Activated CD4-positive, alpha-beta T cell treated with anti-CD3 and anti-CD28 coated beads for 4 hours (primary cell): ENCODE measurements at regions not wholly inside any gene's neighbourhood (a gene's known extent, or its start where the extent isn't known, plus 50 kb on each side); places are given as distances from the start of the nearest gene placed in this dataset.
"Not testable (repeated sequence)": the region's sequence is repeated elsewhere in the genome, so short reads cannot be mapped to it uniquely, and the experiment has no call there.

Source experiments
- DNase-seq, 2 donors: peaks; one replicate each; pipeline ENCODE4 v3.0.0-alpha.2; 2020

- no peak for DNase-seq
Observed at GRCh38 chr22:48403521-48404403, 1423.9 kb downstream of the BRD1 start.

- DNase-seq = no peak
Observed at GRCh38 chr22:48402591-48403031, 1425.1 kb downstream of the BRD1 start.

GRCh38 chr22:48401523-48401922, 1426.2 kb downstream of the BRD1 start:
- DNase-seq = not testable (repeated sequence)

GRCh38 chr22:48398181-48398905, 1429.3 kb downstream of the BRD1 start:
- no peak for DNase-seq

GRCh38 chr22:48397531-48398180, 1430.0 kb downstream of the BRD1 start:
- no peak for DNase-seq

- DNase-seq = no peak
Observed at GRCh38 chr22:48396785-48397530, 1430.7 kb downstream of the BRD1 start.

GRCh38 chr22:48396091-48396784, 1431.4 kb downstream of the BRD1 start:
- DNase-seq = no peak

GRCh38 chr22:48395201-48395600, 1432.5 kb downstream of the BRD1 start:
- DNase-seq = no peak

- DNase-seq = no peak
Observed at GRCh38 chr22:48394787-48395186, 1432.9 kb downstream of the BRD1 start.

- DNase-seq = no peak
Observed at GRCh38 chr22:48393885-48394284, 1433.8 kb downstream of the BRD1 start.

- no peak for DNase-seq
Observed at GRCh38 chr22:48393041-48393370, 1434.7 kb downstream of the BRD1 start.

GRCh38 chr22:48391820-48392219, 1435.9 kb downstream of the BRD1 start:
- DNase-seq = no peak

- DNase-seq = no peak
Observed at GRCh38 chr22:48391171-48391711, 1436.4 kb downstream of the BRD1 start.

GRCh38 chr22:48389916-48390315, 1437.8 kb downstream of the BRD1 start:
- no peak for DNase-seq

- DNase-seq = no peak
Observed at GRCh38 chr22:48382197-48382596, 1445.5 kb downstream of the BRD1 start.

GRCh38 chr22:48380016-48380665, 1447.5 kb downstream of the BRD1 start:
- DNase-seq = no peak

- DNase-seq = no peak
Observed at GRCh38 chr22:48379371-48379770, 1448.3 kb downstream of the BRD1 start.

GRCh38 chr22:48378673-48379072, 1449.0 kb downstream of the BRD1 start:
- DNase-seq = no peak

GRCh38 chr22:48376936-48377712, 1450.5 kb downstream of the BRD1 start:
- DNase-seq = no peak

GRCh38 chr22:48376428-48376827, 1451.2 kb downstream of the BRD1 start:
- no peak for DNase-seq
